Pancreas (tissue), 10 donors: ENCODE measurements at regions not wholly inside any gene's neighbourhood (a gene's known extent, or its start where the extent isn't known, plus 50 kb on each side); places are given as distances from the start of the nearest gene placed in this dataset.

ENCODE experiments used
- ATAC-seq, 4 donors: fragments of 200-7000 bp; cut with Tn5 transposase; one replicate each; pipeline versions ENCODE4 v1.8.0 to v1.9.1; 2020; ENCODE audit warnings: mild to moderate bottlenecking in 4 of 4, moderate library complexity in 4 of 4
- DNase-seq, 6 donors: peaks; one replicate each; pipeline ENCODE4 v3.0.0-alpha.2; 2020
- FAIRE-seq: peaks from 2 replicates; lab custom pipeline; 2012; peaks lifted over from hg19 to GRCh38; lab: Jason Lieb, UNC
- H3K27ac ChIP-seq, 4 donors: fragments of 200-600 bp; sonication (generic); 1 replicate in 3 of 4; 2 replicates in 1 of 4; pipeline versions ENCODE4 v1.5.0 to v1.8.0; 2020
- H3K27me3 ChIP-seq, 4 donors: fragments of 200-600 bp; one replicate each; pipeline ENCODE4 v1.8.0; 2021
- H3K36me3 ChIP-seq, 3 donors: fragments of 200-600 bp; sonication (generic) in 1 of 3; one replicate each; pipeline versions ENCODE4 v1.5.0 to v1.8.0; 2020 to 2021
- H3K4me1 ChIP-seq, 3 donors: fragments of 200-600 bp; one replicate each; pipeline ENCODE4 v1.8.0; 2021
- H3K4me3 ChIP-seq, 4 donors: fragments of 200-600 bp; sonication (generic) in 2 of 4; one replicate each; pipeline versions ENCODE4 v1.5.0 to v1.8.0; 2020 to 2021
- H3K9me3 ChIP-seq, 4 donors: fragments of 200-600 bp; one replicate each; pipeline ENCODE4 v1.8.0; 2021
- CTCF ChIP-seq, 4 donors: fragments of 200-600 bp; sonication (generic) in 3 of 4; IDR thresholded peaks; one replicate each; pipeline versions ENCODE4 v1.5.0 to v1.8.0; 2021; ENCODE audit warnings: antibody characterized with exemption in 4 of 4
- WGBS, 2 donors: extraction: QIAGEN DNeasy Blood & Tissue Kit; methylation state at CpG; one replicate each; pipeline ENCODE4 v1.1.7; 2013; 5-methylcytosine and 5-hydroxymethylcytosine counted together
- intact Hi-C, 3 donors: fragments of 100-400 bp; cut with DNase I; formaldehyde crosslinking; loops; one replicate each; pipeline versions ENCODE4 v1.11.1 to v1.14.2; 2022
- donor health status: healthy with polysubstance abuse.
- donor health status: DM: no; HTN: no; CAD: no; lungs with moderate emphysema.
- donor health status: DM: no; HTN: no; CAD: no.
- donor health status: control.
- donor health status: control.
- donor health status: Bipolar disorder and iron deficiency.
- donor health status: DM: yes; HTN: yes; CAD: no.
- donor health status: DM: no; HTN: no; CAD: no.
- donor health status: DM: no; HTN: no; CAD: no.
- donor health status: DM: yes; HTN: yes; CAD: no.

GRCh38 chr16:80303691-80304090 is 237.1 kb upstream of the DYNLRB2 start:
- Histone ChIP-seq H3K9me3 (no peaks in the 10 kb centered on the region), H3K4me3 (no peak overlapping the region), H3K4me1 (no peaks in the 10 kb centered on the region), H3K36me3 (no peaks in the 10 kb centered on the region), H3K27ac (no peak overlapping the region), H3K27me3 (no peaks in the 10 kb centered on the region)
- intact Hi-C loops = no loop called here
- FAIRE-seq = no peak
- no peak for TF ChIP-seq CTCF (IDR thresholded peaks at IDR 0.05)
- WGBS, 2 donors = 46 to 51% methylated on average over 4 of the region's 4 CpGs
- no peak for ATAC-seq
- no peak for DNase-seq

GRCh38 chr16:80300876-80301275 is 239.9 kb upstream of the DYNLRB2 start:
- no peak for FAIRE-seq
- H3K27ac ChIP-seq = no peak overlapping the region
- intact Hi-C loops = no loop called here
- no peaks in the 10 kb centered on the region for H3K36me3 ChIP-seq
- ATAC-seq = peak in 2 of 4 donors; percentile 73 to 74
- no peak overlapping the region for H3K4me3 ChIP-seq
- no peak for TF ChIP-seq CTCF (IDR thresholded peaks at IDR 0.05)
- no peaks in the 10 kb centered on the region for H3K27me3 ChIP-seq
- H3K9me3 ChIP-seq = no peaks in the 10 kb centered on the region
- no peak for DNase-seq
- no peaks in the 10 kb centered on the region for H3K4me1 ChIP-seq

- no peak overlapping the region for H3K27ac ChIP-seq
- no peak for FAIRE-seq
Measured at GRCh38 chr16:80300456-80300855, 240.3 kb upstream of the DYNLRB2 start.

GRCh38 chr16:80299416-80299815 is 241.4 kb upstream of the DYNLRB2 start:
- H3K4me1 ChIP-seq = no peaks in the 10 kb centered on the region
- H3K27me3 ChIP-seq = no peaks in the 10 kb centered on the region
- 18 to 30% methylated on average over 6 of the region's 6 CpGs for whole genome bisulfite sequencing, 2 donors
- no peak for FAIRE-seq
- H3K27ac ChIP-seq = no peak overlapping the region
- H3K9me3 ChIP-seq = no peaks in the 10 kb centered on the region
- intact Hi-C loops = no loop called here
- H3K36me3 ChIP-seq = no peaks in the 10 kb centered on the region
- no peak for TF ChIP-seq CTCF (IDR thresholded peaks at IDR 0.05)
- DNase-seq = peak in 3 of 6 donors; percentile 5 to 42 (median 22)
- peak in 2 of 4 donors; percentile 22 to 47 for ATAC-seq
- no peak overlapping the region for H3K4me3 ChIP-seq

More at GRCh38 chr16:80300456-80300855, 240.3 kb upstream of the DYNLRB2 start:
- Histone ChIP-seq H3K9me3 (no peaks in the 10 kb centered on the region), H3K36me3 (no peaks in the 10 kb centered on the region), H3K27me3 (no peaks in the 10 kb centered on the region), H3K4me3 (no peak overlapping the region), H3K4me1 (no peaks in the 10 kb centered on the region)
- WGBS, 2 donors = 73 to 92% methylated on average over 4 of the region's 4 CpGs
- DNase-seq = no peak
- ATAC-seq = no peak
- intact Hi-C loops = no loop called here
- no peak for TF ChIP-seq CTCF (IDR thresholded peaks at IDR 0.05)

- Histone ChIP-seq H3K9me3 (no peaks in the 10 kb centered on the region), H3K27ac (no peak overlapping the region), H3K36me3 (no peaks in the 10 kb centered on the region), H3K27me3 (no peaks in the 10 kb centered on the region), H3K4me1 (no peaks in the 10 kb centered on the region), H3K4me3 (no peak overlapping the region)
- intact Hi-C loops = no loop called here
- no peak for TF ChIP-seq CTCF (IDR thresholded peaks at IDR 0.05)
- ATAC-seq (peak in 1 of 4 donors; percentile 13), DNase-seq (no peak), FAIRE-seq (no peak)
Measured at GRCh38 chr16:80298676-80299075, 242.1 kb upstream of the DYNLRB2 start.
